ENCODE measurements at regions not wholly inside any gene's neighbourhood (a gene's known extent, or its start where the extent isn't known, plus 50 kb on each side); places are given as distances from the start of the nearest gene placed in this dataset.

DNA sequence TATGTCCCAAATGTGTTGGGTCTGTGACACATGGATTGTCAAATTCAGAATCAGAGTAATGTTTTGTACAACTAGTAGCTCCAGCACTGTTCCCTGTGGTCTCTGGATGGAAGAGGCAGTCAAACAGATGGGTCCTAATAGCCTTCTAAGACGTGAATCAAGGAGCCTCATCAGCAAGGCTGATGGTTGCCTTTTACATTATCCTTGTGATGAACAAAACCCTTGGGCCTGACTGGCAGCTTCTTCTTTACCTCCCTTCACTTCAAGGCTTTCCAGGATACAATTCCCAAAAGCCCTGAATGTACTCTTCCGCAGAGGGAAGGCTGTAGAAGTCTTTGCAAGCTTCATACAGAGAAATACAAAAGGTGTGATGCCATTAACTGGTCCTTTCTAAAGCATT is 633.3 kb downstream of the USP25 start:
- DNase-seq (ENCODE audit: low read depth in 2 of 2): no peak

GRCh38 chr21:16363518-16363917 is 633.7 kb downstream of the USP25 start:
- no peak for DNase-seq (ENCODE audit: low read depth in 2 of 2)

DNA sequence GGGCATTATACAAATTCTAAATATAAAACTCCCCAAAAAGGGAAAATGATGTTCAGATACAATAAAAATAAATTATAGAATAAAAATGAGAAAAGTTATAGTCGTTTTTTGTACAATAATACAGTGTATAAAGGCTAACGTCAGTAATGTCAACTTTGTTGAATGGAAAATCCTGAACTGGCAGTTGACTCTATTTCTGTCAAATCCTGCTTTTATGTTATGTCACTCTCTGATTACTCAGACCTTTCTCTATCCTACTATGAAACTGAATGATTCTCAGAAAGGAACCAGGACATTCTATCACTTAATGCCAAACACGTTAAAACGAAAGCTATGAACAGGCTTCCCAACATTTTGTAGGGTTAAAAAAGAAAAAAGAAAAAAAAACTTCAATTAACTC is 636.4 kb downstream of the USP25 start:
- DNase-seq (ENCODE audit: low read depth in 2 of 2): no peak

GRCh38 chr21:16367079-16367478 is 637.3 kb downstream of the USP25 start:
- DNase-seq (ENCODE audit: low read depth in 2 of 2): no peak

DNA sequence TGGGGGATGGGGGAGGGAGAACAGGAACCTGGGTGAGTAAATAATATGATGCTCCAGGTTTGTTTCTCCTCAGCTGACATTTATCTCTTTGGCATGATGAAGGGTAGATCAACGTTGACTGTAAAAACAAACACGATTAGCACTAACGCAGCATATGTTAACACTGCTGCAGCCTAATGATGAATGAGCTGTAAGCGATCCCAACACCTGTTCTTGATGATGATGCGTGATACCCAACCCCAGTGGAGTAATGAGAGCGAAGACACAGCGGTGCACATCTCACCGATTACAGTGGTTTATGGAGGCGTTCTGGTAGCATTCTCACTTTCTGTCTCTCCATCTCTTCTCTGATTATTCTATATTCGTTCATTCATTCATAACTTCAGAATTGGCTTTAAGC is 640.4 kb downstream of the USP25 start:
- no peak for DNase-seq (ENCODE audit: low read depth in 2 of 2)

DNA sequence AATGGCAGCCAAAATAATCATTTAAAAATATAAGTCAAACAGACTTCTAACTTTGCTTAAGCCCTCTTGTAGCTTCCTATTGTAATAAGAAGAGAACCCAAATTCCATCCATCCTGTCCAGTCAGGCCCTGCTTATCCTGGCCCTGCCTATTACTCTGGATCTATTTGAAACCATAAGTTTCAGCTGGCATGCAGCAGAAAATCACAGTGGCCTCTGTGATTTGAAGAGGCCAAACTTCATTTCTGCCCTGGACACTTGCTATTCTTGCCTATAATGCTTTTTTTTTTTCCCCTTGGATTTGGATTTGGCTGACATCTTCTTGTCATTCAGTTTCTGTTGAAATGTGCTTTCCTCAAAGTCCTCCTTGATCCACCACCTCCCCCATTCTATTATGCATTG is 642.8 kb downstream of the USP25 start:
- no peak for DNase-seq (ENCODE audit: low read depth in 2 of 2)

GRCh38 chr21:16376673-16377072 is 646.9 kb downstream of the USP25 start:
- DNase-seq (ENCODE audit: low read depth in 2 of 2): no peak

- no peak for DNase-seq (ENCODE audit: low read depth in 2 of 2)
Measured at GRCh38 chr21:16377120-16377658, 647.4 kb downstream of the USP25 start.

DNA sequence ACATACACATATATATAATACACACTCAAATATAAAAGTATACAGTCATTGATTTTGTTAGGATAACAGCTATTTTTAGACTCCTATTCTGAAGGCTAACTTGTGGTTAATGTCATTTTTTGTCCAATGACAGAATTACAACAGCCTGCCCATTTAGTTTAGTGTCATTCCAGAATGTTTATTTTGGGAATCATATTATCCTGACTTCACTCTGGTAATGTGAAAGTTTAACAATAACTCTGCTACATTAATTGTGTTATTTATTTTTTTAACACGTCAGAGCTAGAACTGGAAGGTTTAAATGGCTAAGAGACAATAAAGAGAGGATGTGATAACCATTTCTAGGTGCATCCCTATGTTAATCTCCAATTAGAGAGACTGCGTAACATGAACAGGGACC is 648.1 kb downstream of the USP25 start:
- no peak for DNase-seq (ENCODE audit: low read depth in 2 of 2)

GRCh38 chr21:16378525-16378924 is 648.7 kb downstream of the USP25 start:
- no peak for DNase-seq (ENCODE audit: low read depth in 2 of 2)

DNA sequence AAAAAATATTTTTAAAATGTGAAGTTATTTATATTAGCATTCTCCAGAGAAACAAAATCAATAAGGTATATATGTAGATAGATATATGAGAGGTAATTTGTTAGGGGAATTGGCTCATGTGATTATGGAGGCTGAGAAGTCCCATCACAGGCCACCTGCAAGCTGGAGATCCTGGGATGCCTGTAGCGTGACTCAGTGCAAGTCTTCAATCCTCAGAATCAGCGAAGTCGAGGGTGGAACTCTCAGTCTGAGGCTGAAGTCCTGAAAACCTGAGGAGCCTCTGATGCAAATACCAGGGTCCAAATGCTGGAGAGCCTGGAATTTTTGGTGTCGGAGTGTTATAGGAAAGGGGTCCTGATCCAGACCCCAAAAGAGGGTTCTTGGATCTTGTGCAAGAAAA is 658.5 kb downstream of the USP25 start:
- no peak for DNase-seq (ENCODE audit: low read depth in 2 of 2)

- DNase-seq (ENCODE audit: low read depth in 2 of 2): no peak
Measured at GRCh38 chr21:16388911-16389560, 659.3 kb downstream of the USP25 start.

GRCh38 chr21:16389643-16390042 is 659.9 kb downstream of the USP25 start:
- no peak for DNase-seq (ENCODE audit: low read depth in 2 of 2)

- DNase-seq (ENCODE audit: low read depth in 2 of 2): no peak
Measured at GRCh38 chr21:16395285-16395684, 665.5 kb downstream of the USP25 start.

DNA sequence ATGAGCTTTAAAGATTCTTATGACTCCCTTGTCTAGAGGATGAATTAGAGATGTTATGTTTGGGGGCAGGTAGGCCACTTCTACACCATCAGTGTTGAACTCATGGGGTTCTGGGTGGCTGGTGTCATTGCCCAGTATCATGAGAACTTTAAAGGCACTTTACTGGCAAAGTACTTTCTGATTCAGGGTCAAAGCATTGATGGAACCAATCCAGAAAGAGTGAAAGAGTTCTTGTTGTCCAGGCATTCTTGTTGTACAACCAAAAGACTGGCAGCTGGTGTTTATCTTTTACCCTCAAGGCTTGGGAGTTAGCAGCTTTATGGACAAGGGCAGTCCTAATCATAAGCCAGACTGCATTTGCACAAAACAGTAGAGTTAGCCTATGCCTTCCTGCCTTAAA is 673.0 kb downstream of the USP25 start:
- no peak for DNase-seq (ENCODE audit: low read depth in 2 of 2)

GRCh38 chr21:16404776-16405175 is 675.0 kb downstream of the USP25 start:
- no peak for DNase-seq (ENCODE audit: low read depth in 2 of 2)

- DNase-seq (ENCODE audit: low read depth in 2 of 2): no peak
Measured at GRCh38 chr21:16406355-16406754, 676.6 kb downstream of the USP25 start.

DNA sequence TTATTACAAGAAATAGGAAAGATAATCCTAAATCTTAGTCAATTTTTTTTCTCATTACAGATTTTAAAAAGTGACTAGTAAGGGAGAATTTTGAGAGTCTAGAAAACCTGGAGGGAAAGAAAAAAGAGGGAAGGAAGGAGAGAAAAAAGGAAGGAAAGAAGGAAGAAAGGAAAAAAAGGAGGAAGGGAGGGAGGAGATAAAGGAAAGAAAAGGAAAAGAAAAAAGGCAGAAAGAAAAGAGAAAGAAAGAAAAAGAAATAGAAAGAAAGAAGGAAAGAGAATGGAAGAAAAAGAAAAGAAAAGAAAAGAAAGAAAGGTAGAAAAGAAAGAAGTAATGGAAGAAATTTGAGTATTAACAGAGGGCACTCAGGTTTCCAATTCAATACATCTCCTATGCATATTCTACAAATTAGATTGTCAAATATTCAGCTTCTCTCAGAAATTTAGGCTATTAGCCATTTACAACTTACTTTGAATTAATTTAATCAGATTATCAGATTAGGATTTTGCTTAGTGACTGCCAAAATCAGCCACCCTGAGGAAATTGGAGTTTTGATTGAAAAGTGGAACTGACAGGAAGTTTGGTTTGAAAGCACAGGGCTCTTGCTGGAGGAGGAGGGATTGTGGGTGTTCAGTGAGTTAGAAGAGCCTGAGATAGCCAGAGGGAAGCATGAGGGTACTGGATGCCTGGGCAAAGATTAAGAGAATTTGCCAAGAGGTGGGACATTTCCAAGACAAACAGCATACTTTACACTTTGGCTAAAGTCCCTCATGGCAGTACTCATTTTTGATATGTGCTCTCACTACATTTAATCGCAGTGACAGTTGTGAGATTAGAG is 677.8 kb downstream of the USP25 start:
- no peak for DNase-seq (ENCODE audit: low read depth in 2 of 2)

DNA sequence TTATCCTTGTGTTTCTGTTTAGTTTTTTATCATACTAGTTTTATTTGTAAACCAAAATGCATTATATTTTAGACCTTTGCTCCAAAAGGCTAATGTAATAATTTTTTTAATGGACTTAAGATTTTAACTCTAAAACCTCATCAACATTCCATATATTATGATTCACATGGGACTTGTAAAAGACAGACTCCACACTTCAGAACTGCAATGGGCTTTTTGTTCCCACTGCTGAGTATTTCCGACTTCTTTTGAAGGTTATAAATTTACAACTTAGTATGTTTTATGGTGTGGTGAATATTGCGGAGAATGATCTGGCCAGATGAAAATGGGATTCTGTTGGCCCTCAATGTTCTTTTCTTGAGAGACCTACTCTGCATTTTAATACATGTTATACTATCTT is 678.5 kb downstream of the USP25 start:
- no peak for DNase-seq (ENCODE audit: low read depth in 2 of 2)

DNA sequence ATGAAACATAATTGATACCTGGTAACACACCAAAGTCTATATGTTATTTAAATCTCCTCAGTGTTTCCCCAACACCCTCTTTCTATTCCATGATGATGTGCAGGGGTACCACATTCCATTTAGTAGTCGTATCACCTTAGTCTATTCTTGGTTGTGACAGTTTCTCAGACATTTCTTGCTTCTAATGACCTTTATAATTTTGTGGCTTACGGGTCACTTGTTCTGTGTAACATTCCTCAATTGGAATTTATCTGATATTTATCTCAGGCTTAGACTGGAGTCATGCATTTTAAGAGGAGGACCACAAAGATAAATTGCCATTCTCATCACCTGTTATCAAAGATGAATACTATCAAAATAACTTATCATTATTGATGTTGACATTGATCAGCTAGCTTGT is 679.6 kb downstream of the USP25 start:
- DNase-seq (ENCODE audit: low read depth in 2 of 2): no peak

- no peak for DNase-seq (ENCODE audit: low read depth in 2 of 2)
Measured at GRCh38 chr21:16418226-16418625, 688.4 kb downstream of the USP25 start.

DNA sequence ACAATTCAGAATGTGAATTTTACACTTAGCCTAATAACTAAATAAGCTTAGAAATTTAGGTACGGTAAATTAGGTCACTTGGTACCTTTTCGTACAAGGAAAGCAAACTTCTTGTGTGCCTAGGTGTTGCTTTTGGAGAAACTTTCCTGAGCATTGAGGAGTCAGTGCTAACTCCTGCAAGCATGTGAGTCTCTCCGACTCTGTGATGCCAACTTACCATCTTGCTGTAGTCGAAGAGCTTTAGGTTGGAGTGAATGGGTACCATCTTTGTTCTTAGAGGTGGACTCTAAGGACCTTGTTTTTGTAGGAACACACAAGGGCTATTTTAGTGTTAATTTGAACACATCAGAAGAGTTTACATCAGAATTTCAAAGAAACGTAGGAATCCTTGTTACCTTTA is 688.9 kb downstream of the USP25 start:
- DNase-seq (ENCODE audit: low read depth in 2 of 2): no peak

GRCh38 chr21:16419188-16419921 is 689.6 kb downstream of the USP25 start:
- no peak for DNase-seq (ENCODE audit: low read depth in 2 of 2)

Measured in activated CD8-positive, alpha-beta memory T cell treated with anti-CD3 and anti-CD28 coated beads for 4 hours (primary cell).